MM.1S (cell line): ENCODE measurements at regions not wholly inside any gene's neighbourhood (a gene's known extent, or its start where the extent isn't known, plus 50 kb on each side); places are given as distances from the start of the nearest gene placed in this dataset.
A peak's percentile ranks its signal among the peaks of the same experiment; 100 is the strongest.

Source experiments
- DNase-seq: peaks from one replicate; pipeline ENCODE4 v3.0.0-alpha.2; 2015
- H2AFZ ChIP-seq: fragments of 300-600 bp; sonication (generic); 2 replicates; pipeline ENCODE4 v1.6.0; 2016; ENCODE audit warnings: antibody characterized with exemption, low read length
- H3F3A ChIP-seq: fragments of 300-600 bp; sonication (generic); 2 replicates; pipeline ENCODE4 v1.6.1; 2016; ENCODE audit warnings: mild to moderate bottlenecking, antibody characterized with exemption, low read length, moderate library complexity, mixed read lengths; ENCODE audit not compliant: insufficient read depth
- H3K27ac ChIP-seq: fragments of 300-600 bp; sonication (generic); 2 replicates; pipeline ENCODE4 v1.5.1; 2016; ENCODE audit warnings: mild to moderate bottlenecking, low read length
- H3K27me3 ChIP-seq: fragments of 300-600 bp; sonication (generic); replicated peaks from 2 replicates; pipeline ENCODE4 v1.6.0; 2016; ENCODE audit warnings: low read length; ENCODE audit not compliant: insufficient read depth
- H3K36me3 ChIP-seq: fragments of 300-600 bp; sonication (generic); replicated peaks from 2 replicates; pipeline ENCODE4 v1.6.1; 2016; ENCODE audit warnings: mild to moderate bottlenecking, low read length, mixed read lengths; ENCODE audit not compliant: insufficient read depth
- H3K4me1 ChIP-seq: fragments of 300-600 bp; sonication (generic); 2 replicates; pipeline ENCODE4 v1.6.1; 2016; ENCODE audit warnings: low read length, mixed read lengths
- H3K4me2 ChIP-seq: fragments of 300-600 bp; sonication (generic); 2 replicates; pipeline ENCODE4 v1.6.0; 2016; ENCODE audit warnings: low read depth, low read length
- H3K4me3 ChIP-seq: fragments of 300-600 bp; sonication (generic); 2 replicates; pipeline ENCODE4 v1.5.1; 2016; ENCODE audit warnings: low read length, mixed read lengths
- H3K79me2 ChIP-seq: fragments of 300-600 bp; sonication (generic); 2 replicates; pipeline ENCODE4 v1.6.1; 2016; ENCODE audit warnings: mixed run types, low read length, mixed read lengths
- H3K9ac ChIP-seq: fragments of 300-600 bp; sonication (generic); 2 replicates; pipeline ENCODE4 v1.6.1; 2016; ENCODE audit warnings: low read length, mixed read lengths
- H3K9me2 ChIP-seq: fragments of 300-600 bp; sonication (generic); replicated peaks from 2 replicates; pipeline ENCODE4 v1.6.1; 2016; ENCODE audit warnings: mild to moderate bottlenecking, low read length, mixed read lengths; ENCODE audit not compliant: insufficient read depth
- H3K9me3 ChIP-seq: fragments of 300-600 bp; sonication (generic); replicated peaks from 2 replicates; pipeline ENCODE4 v1.6.1; 2016; ENCODE audit warnings: mild to moderate bottlenecking, low read length, mixed read lengths; ENCODE audit not compliant: insufficient read depth
- H4K20me1 ChIP-seq: fragments of 300-600 bp; sonication (generic); 2 replicates; pipeline ENCODE4 v1.6.1; 2016; ENCODE audit warnings: mild to moderate bottlenecking, low read length, moderate library complexity, mixed read lengths; ENCODE audit not compliant: insufficient read depth
- CTCF ChIP-seq: fragments of 300-600 bp; sonication (generic); IDR thresholded peaks from 2 replicates; pipeline ENCODE4 v1.5.1; 2016; ENCODE audit warnings: antibody characterized with exemption, low read length, mixed read lengths
- EZH2 ChIP-seq: fragments of 300-600 bp; sonication (generic); optimal IDR thresholded peaks from 2 replicates; pipeline ENCODE3; 2017; ENCODE audit warnings: low read depth, mild to moderate bottlenecking, antibody characterized with exemption, low read length, mixed read lengths
- EZH2phosphoT487 ChIP-seq: fragments of 300-600 bp; sonication (generic); IDR thresholded peaks from 2 replicates; pipeline ENCODE4 v1.6.1; 2018; ENCODE audit warnings: antibody characterized with exemption, low read length

DNA sequence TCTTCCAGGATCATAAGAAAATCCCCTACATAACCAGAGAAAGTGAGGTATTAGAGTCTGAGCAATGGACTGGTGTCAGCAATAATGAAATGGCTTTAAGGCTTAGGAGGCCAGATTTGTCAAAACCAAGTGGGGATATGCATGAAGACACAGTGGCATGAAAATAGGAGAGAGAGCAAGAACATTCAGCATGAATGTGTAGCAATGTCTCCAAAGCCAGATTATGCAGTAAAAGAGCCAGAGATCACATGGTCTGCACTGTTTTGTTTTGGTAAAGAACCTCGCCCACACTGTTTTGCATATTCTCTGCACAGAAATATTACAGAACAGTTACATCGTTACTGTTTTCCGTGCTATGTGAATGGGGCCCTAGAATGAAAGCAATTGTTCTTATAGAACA lies 589.4 kb downstream of the PLPP3 start:
- no peak for TF ChIP-seq EZH2phosphoT487
- no peak for TF ChIP-seq EZH2
- no peak for TF ChIP-seq CTCF
- H3K9me3 ChIP-seq: no peaks in the 10 kb centered on the region
- H4K20me1 ChIP-seq: no peaks in the 10 kb centered on the region
- no peaks in the 10 kb centered on the region for H3K4me1 ChIP-seq
- H3K9me2 ChIP-seq: no peaks in the 10 kb centered on the region
- H3K4me2 ChIP-seq: no peak overlapping the region
- H2AFZ ChIP-seq: no peak overlapping the region
- no peaks in the 10 kb centered on the region for H3K79me2 ChIP-seq
- H3F3A ChIP-seq: no peaks in the 10 kb centered on the region
- DNase-seq: no peak
- H3K9ac ChIP-seq: no peak overlapping the region
- no peak overlapping the region for H3K27ac ChIP-seq
- no peaks in the 10 kb centered on the region for H3K27me3 ChIP-seq
- no peak overlapping the region for H3K4me3 ChIP-seq
- no peaks in the 10 kb centered on the region for H3K36me3 ChIP-seq

GRCh38 chr1:55988963-55989452 lies 590.4 kb downstream of the PLPP3 start:
- Histone ChIP-seq H3K9me2 (no peaks in the 10 kb centered on the region), H3K79me2 (no peaks in the 10 kb centered on the region), H3K36me3 (no peaks in the 10 kb centered on the region), H3K9me3 (no peaks in the 10 kb centered on the region), H2AFZ (no peak overlapping the region), H4K20me1 (no peaks in the 10 kb centered on the region), H3F3A (no peaks in the 10 kb centered on the region), H3K4me1 (no peaks in the 10 kb centered on the region), H3K4me2 (no peak overlapping the region), H3K27ac (no peak overlapping the region), H3K27me3 (no peaks in the 10 kb centered on the region), H3K4me3 (no peak overlapping the region), H3K9ac (no peak overlapping the region)
- peak; percentile 32 for DNase-seq
- TF ChIP-seq EZH2phosphoT487 (no peak), CTCF (no peak), EZH2 (no peak)

DNA sequence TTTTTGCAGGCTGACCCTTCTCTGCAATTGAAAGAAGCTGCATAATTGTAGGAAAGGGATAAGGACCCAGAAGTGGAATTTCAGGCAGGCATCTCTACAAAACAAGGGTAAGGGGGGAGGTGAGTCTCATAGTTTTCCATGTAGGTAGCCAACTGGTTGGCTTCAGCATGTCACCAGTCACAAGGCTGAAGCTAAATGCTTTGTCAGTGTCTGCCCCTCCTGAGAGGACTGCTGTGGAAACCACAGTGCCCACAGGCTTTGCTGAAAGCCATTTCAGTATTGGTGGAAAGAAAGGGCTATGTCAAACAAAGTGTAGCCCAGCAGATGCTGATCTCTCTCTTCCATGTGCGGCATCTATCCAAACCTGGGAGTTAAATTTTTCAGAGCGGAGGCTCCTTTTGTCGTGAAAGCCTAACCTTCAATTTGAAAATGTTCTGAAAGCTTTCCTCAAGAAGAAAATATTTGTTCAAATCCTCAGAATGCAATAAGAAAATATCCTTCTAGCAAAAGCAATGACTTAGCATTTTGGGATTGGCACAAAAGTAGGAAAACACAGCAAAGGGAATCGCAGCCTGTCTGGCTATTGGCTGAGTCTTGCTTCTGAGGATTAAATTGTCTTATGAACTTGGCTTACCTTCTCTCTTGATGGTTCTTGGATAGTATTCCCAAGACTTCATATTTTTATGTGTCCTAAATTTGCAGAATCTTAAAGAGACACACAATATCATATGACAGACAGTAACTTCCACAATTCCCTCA lies 591.7 kb downstream of the PLPP3 start:
- Histone ChIP-seq H3K27ac (no peak overlapping the region), H3K27me3 (no peaks in the 10 kb centered on the region), H4K20me1 (no peaks in the 10 kb centered on the region), H3K9me3 (no peaks in the 10 kb centered on the region), H3K9ac (no peak overlapping the region), H3K4me2 (no peak overlapping the region), H3K36me3 (no peaks in the 10 kb centered on the region), H3F3A (no peaks in the 10 kb centered on the region), H3K4me3 (no peak overlapping the region), H3K9me2 (no peaks in the 10 kb centered on the region), H3K4me1 (no peaks in the 10 kb centered on the region), H3K79me2 (no peaks in the 10 kb centered on the region), H2AFZ (no peak overlapping the region)
- TF ChIP-seq CTCF (no peak), EZH2phosphoT487 (no peak), EZH2 (no peak)
- DNase-seq: peak; percentile 19
